Suprapubic skin (tissue), 4 donors: ENCODE measurements at regions not wholly inside any gene's neighbourhood (a gene's known extent, or its start where the extent isn't known, plus 50 kb on each side); places are given as distances from the start of the nearest gene placed in this dataset.

Source experiments
- POLR2A ChIP-seq, 2 donors: fragments of 450-650 bp; IDR thresholded peaks; one replicate each; pipeline ENCODE4 v1.6.1; 2017; ENCODE audit warnings: antibody characterized with exemption in 2 of 2, mild to moderate bottlenecking in 2 of 2, moderate library complexity in 2 of 2
- POLR2AphosphoS5 ChIP-seq, 3 donors: sonication (generic); formaldehyde crosslinking; IDR thresholded peaks; one replicate each; pipeline ENCODE4 v1.6.1; 2017; ENCODE audit warnings: antibody characterized with exemption in 3 of 3
- TF ChIP-seq, protein P1 (sequence below), 2 donors: fragments of 200-600 bp in 1 of 2; fragments of 450-650 bp in 1 of 2; sonication (generic) in 1 of 2; IDR thresholded peaks; one replicate each; pipeline ENCODE4 v1.5.1; 2016 to 2019; ENCODE audit warnings: antibody characterized with exemption in 2 of 2, mild to moderate bottlenecking in 1 of 2, moderate library complexity in 1 of 2

DNA sequence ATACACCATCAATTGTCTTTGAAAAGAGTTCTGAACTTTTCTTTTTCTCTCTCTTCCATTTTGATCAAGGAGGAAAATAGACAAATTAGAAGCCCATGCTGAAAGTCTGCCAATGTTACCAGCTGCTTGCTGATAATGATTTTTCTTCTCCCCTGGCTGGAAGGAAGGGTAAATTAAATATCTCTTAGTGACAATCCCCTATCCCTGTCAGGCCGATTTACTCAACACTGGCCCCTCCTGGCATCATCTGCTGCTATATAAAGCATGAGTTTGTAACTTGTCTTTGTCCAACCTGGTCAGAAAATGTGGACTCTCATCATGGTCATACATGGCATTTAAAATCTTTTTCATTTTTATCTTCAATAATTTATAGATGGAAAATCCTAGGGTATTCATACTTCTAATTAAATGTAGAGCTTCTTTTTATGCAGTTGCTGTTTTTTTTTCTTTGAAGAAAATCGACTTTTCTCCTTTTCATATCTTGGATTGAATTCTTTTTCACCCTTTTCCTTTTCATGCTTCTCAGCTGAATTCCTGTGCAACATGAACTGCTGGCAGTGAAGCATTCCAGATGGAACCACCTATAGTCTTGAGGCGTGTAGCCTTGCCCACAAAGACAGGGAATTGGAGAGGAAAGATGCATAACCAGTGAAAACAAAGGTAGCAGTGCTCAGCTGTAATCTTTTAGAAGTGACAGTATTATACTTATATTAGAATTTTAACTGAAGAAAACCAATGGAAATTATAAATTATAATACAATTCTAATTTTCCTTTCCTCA lies 214.7 kb upstream of the PTGFR start:
- TF ChIP-seq POLR2A (IDR thresholded peaks at IDR 0.05) (no peak), POLR2AphosphoS5 (IDR thresholded peaks at IDR 0.05) (no peak)
- TF ChIP-seq, protein P1, sequence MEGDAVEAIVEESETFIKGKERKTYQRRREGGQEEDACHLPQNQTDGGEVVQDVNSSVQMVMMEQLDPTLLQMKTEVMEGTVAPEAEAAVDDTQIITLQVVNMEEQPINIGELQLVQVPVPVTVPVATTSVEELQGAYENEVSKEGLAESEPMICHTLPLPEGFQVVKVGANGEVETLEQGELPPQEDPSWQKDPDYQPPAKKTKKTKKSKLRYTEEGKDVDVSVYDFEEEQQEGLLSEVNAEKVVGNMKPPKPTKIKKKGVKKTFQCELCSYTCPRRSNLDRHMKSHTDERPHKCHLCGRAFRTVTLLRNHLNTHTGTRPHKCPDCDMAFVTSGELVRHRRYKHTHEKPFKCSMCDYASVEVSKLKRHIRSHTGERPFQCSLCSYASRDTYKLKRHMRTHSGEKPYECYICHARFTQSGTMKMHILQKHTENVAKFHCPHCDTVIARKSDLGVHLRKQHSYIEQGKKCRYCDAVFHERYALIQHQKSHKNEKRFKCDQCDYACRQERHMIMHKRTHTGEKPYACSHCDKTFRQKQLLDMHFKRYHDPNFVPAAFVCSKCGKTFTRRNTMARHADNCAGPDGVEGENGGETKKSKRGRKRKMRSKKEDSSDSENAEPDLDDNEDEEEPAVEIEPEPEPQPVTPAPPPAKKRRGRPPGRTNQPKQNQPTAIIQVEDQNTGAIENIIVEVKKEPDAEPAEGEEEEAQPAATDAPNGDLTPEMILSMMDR (IDR thresholded peaks at IDR 0.05) = no peak
